Keratinocyte (primary cell): ENCODE measurements at regions not wholly inside any gene's neighbourhood (a gene's known extent, or its start where the extent isn't known, plus 50 kb on each side); places are given as distances from the start of the nearest gene placed in this dataset.

Source experiments
- DNase-seq: peaks from one replicate; pipeline ENCODE4 v3.0.0-alpha.2; 2011; ENCODE audit warnings: low read depth, missing footprints, low spot score
- FAIRE-seq: peaks from 2 replicates; lab custom pipeline; 2011; peaks lifted over from hg19 to GRCh38; lab: Jason Lieb, UNC
- H2AFZ ChIP-seq: 2 replicates; pipeline ENCODE4 v1.6.0; 2012; ENCODE audit warnings: low read length, control low read depth, inconsistent platforms; ENCODE audit not compliant: control insufficient read depth
- H3K27ac ChIP-seq: 2 replicates; pipeline ENCODE4 v1.5.1; 2011; ENCODE audit warnings: low read length; ENCODE audit not compliant: control insufficient read depth, insufficient read depth
- H3K27me3 ChIP-seq: 3 replicates; pipeline ENCODE4 v1.6.0; 2011; ENCODE audit warnings: low read length; ENCODE audit not compliant: control insufficient read depth, insufficient read depth; ENCODE audit errors: extremely low read depth
- H3K36me3 ChIP-seq, 2 experiments: 2 replicates in 1 of 2; 3 replicates in 1 of 2; pipeline ENCODE4 v1.5.1; 2011; ENCODE audit warnings: low read length in 2 of 2, mild to moderate bottlenecking in 1 of 2; ENCODE audit not compliant: control insufficient read depth in 2 of 2, insufficient read depth in 2 of 2; ENCODE audit errors: extremely low read depth in 1 of 2
- H3K4me1 ChIP-seq: 3 replicates; pipeline ENCODE4 v1.5.1; 2011; ENCODE audit warnings: low read length; ENCODE audit not compliant: control insufficient read depth, insufficient read depth; ENCODE audit errors: extremely low read depth
- H3K4me2 ChIP-seq: 3 replicates; pipeline ENCODE4 v1.6.0; 2011; ENCODE audit warnings: low read depth, low read length; ENCODE audit not compliant: control insufficient read depth, insufficient read depth; ENCODE audit errors: extremely low read depth
- H3K4me3 ChIP-seq, 3 experiments: fragments of 200-600 bp in 1 of 3; sonication (generic) in 1 of 3; 2 replicates in 2 of 3; 3 replicates in 1 of 3; pipeline ENCODE4 v1.5.1; 2011 to 2016; ENCODE audit warnings: low read length in 3 of 3, mild to moderate bottlenecking in 3 of 3, control low read depth in 2 of 3, inconsistent platforms in 1 of 3, low read depth in 1 of 3, mixed read lengths in 1 of 3, mixed run types in 1 of 3, moderate library complexity in 1 of 3; ENCODE audit not compliant: control insufficient read depth in 2 of 3, insufficient read depth in 2 of 3; ENCODE audit errors: extremely low read depth in 1 of 3
- H3K79me2 ChIP-seq: 2 replicates; pipeline ENCODE4 v1.6.0; 2012; ENCODE audit warnings: low read length; ENCODE audit not compliant: control insufficient read depth, insufficient read depth
- H3K9ac ChIP-seq: 3 replicates; pipeline ENCODE4 v1.6.0; 2011; ENCODE audit warnings: low read length; ENCODE audit not compliant: control insufficient read depth, insufficient read depth; ENCODE audit errors: extremely low read depth
- H3K9me1 ChIP-seq: 3 replicates; pipeline ENCODE4 v1.6.0; 2011; ENCODE audit warnings: low read length; ENCODE audit not compliant: control insufficient read depth, insufficient read depth; ENCODE audit errors: extremely low read depth
- H3K9me3 ChIP-seq: 2 replicates; pipeline ENCODE4 v1.5.1; 2012; ENCODE audit warnings: low read depth, low read length; ENCODE audit not compliant: control insufficient read depth
- H4K20me1 ChIP-seq: 3 replicates; pipeline ENCODE4 v1.6.0; 2011; ENCODE audit warnings: low read length; ENCODE audit not compliant: control insufficient read depth, insufficient read depth; ENCODE audit errors: extremely low read depth
- CTCF ChIP-seq, 3 experiments: IDR thresholded peaks in 1 of 3; conservative IDR thresholded peaks in 1 of 3; optimal IDR thresholded peaks in 1 of 3; 2 replicates in 2 of 3; 3 replicates in 1 of 3; pipeline versions ENCODE3 to v1.5.1; 2011; ENCODE audit warnings: low read length in 3 of 3, mild to moderate bottlenecking in 3 of 3, moderate library complexity in 2 of 3, control low read depth in 1 of 3, inconsistent platforms in 1 of 3; ENCODE audit not compliant: insufficient read depth in 2 of 3; ENCODE audit errors: extremely low read depth in 1 of 3
- EZH2 ChIP-seq: IDR thresholded peaks from one replicate; pipeline ENCODE4 v1.6.1; 2012; ENCODE audit warnings: inconsistent platforms, mild to moderate bottlenecking, low read length, moderate library complexity
- dilution Hi-C: fragments of 300-500 bp; cut with MboI; formaldehyde crosslinking; loops from one replicate; pipeline ENCODE4 v1.7.0; 2020; ENCODE audit warnings: low sequenced_read_pairs; ENCODE audit not compliant: extremely low pct_ligation_motif_present

GRCh38 chr1:38487396-38487795, 372.2 kb downstream of the RRAGC start:
- no peak overlapping the region for H3K4me2 ChIP-seq
- H3K4me3 ChIP-seq, result no peak overlapping the region
- no peak for DNase-seq
- H3K36me3 ChIP-seq, result no peaks in the 10 kb centered on the region
- H3K4me1 ChIP-seq, result no peaks in the 10 kb centered on the region
- no peak for FAIRE-seq
- dilution Hi-C loops, result no loop called here
- H3K9ac ChIP-seq, result no peak overlapping the region
- H3K9me1 ChIP-seq, result no peaks in the 10 kb centered on the region
- H2AFZ ChIP-seq, result no peak overlapping the region
- no peaks in the 10 kb centered on the region for H3K79me2 ChIP-seq
- H3K9me3 ChIP-seq, result no peaks in the 10 kb centered on the region
- H4K20me1 ChIP-seq, result no peaks in the 10 kb centered on the region
- TF ChIP-seq CTCF (optimal IDR thresholded peaks at IDR 0.05 in 1 of 3, IDR thresholded peaks at IDR 0.05 in 1 of 3, conservative IDR thresholded peaks at IDR 0.05 in 1 of 3; ENCODE audit: extremely low read depth in 1 of 3, insufficient read depth in 2 of 3, low read length in 3 of 3) (no peak), EZH2 (no peak)
- peaks cover 4% of the 10 kb centered on the region for H3K27me3 ChIP-seq
- no peak overlapping the region for H3K27ac ChIP-seq

- H3K4me3 ChIP-seq, result no peak overlapping the region
- no peaks in the 10 kb centered on the region for H3K9me3 ChIP-seq
- dilution Hi-C loops, result no loop called here
- peaks cover 9% of the 10 kb centered on the region for H3K27me3 ChIP-seq
- H3K27ac ChIP-seq, result no peak overlapping the region
- H3K4me1 ChIP-seq, result no peaks in the 10 kb centered on the region
- TF ChIP-seq CTCF (optimal IDR thresholded peaks at IDR 0.05 in 1 of 3, IDR thresholded peaks at IDR 0.05 in 1 of 3, conservative IDR thresholded peaks at IDR 0.05 in 1 of 3; ENCODE audit: extremely low read depth in 1 of 3, insufficient read depth in 2 of 3, low read length in 3 of 3) (no peak), EZH2 (no peak)
- no peaks in the 10 kb centered on the region for H3K9me1 ChIP-seq
- H3K79me2 ChIP-seq, result no peaks in the 10 kb centered on the region
- H2AFZ ChIP-seq, result no peak overlapping the region
- no peaks in the 10 kb centered on the region for H3K36me3 ChIP-seq
- FAIRE-seq (no peak), DNase-seq (no peak)
- H3K9ac ChIP-seq, result no peak overlapping the region
- H4K20me1 ChIP-seq, result no peaks in the 10 kb centered on the region
- no peak overlapping the region for H3K4me2 ChIP-seq
Measured at GRCh38 chr1:38486085-38486484, 373.5 kb downstream of the RRAGC start.
